Ishikawa (cell line): ENCODE measurements at regions not wholly inside any gene's neighbourhood (a gene's known extent, or its start where the extent isn't known, plus 50 kb on each side); places are given as distances from the start of the nearest gene placed in this dataset.

Experiments
- CEBPB ChIP-seq: IDR thresholded peaks from 2 replicates; pipeline ENCODE4 v1.6.1; 2012
- EGR1 ChIP-seq: IDR thresholded peaks from 2 replicates; pipeline ENCODE4 v1.6.1; 2012
- EP300 ChIP-seq: IDR thresholded peaks from 2 replicates; pipeline ENCODE4 v1.6.1; 2012; ENCODE audit warnings: borderline replicate concordance
- FOXM1 ChIP-seq: IDR thresholded peaks from 2 replicates; pipeline ENCODE4 v1.6.1; 2012; ENCODE audit warnings: low read depth, borderline replicate concordance
- MAX ChIP-seq: IDR thresholded peaks from 2 replicates; pipeline ENCODE4 v1.6.1; 2012
- RAD21 ChIP-seq: IDR thresholded peaks from 2 replicates; pipeline ENCODE4 v1.6.1; 2012; ENCODE audit warnings: low read depth
- REST ChIP-seq: IDR thresholded peaks from 2 replicates; pipeline ENCODE4 v1.6.1; 2012; ENCODE audit warnings: low read depth, mild to moderate bottlenecking
- TAF1 ChIP-seq: IDR thresholded peaks from 2 replicates; pipeline ENCODE4 v1.6.1; 2012; ENCODE audit warnings: low read depth, mild to moderate bottlenecking
- TCF12 ChIP-seq: IDR thresholded peaks from 2 replicates; pipeline ENCODE4 v1.6.1; 2012; ENCODE audit warnings: low read depth
- YY1 ChIP-seq: IDR thresholded peaks from 2 replicates; pipeline ENCODE4 v1.6.1; 2012; ENCODE audit warnings: low read depth

GRCh38 chr2:129273266-129274037 lies 706.0 kb upstream of the RAB6C start:
- TF ChIP-seq MAX (no peak), REST (no peak), EGR1 (no peak), FOXM1 (no peak), TCF12 (no peak), TAF1 (no peak), CEBPB (no peak), EP300 (no peak), RAD21 (no peak), YY1 (no peak)
